ENCODE measurements at regions not wholly inside any gene's neighbourhood (a gene's known extent, or its start where the extent isn't known, plus 50 kb on each side); places are given as distances from the start of the nearest gene placed in this dataset.

GRCh38 chr11:131275580-131275979, 94.8 kb upstream of the NTM start (continued):
- TF ChIP-seq ZBTB21 (tag by site-specific recombination; IDR thresholded peaks at IDR 0.05) (no peak), ZBTB8A (tag by site-specific recombination; IDR thresholded peaks at IDR 0.05) (no peak), AEBP2 (tag by site-specific recombination; IDR thresholded peaks at IDR 0.05; ENCODE audit: borderline replicate concordance) (no peak)

- Histone ChIP-seq H3K4me1 (ENCODE audit: control insufficient read depth, insufficient read depth, low read length) (no peaks in the 10 kb centered on the region), H3K4me3 (ENCODE audit: low read depth, low read length) (no peak overlapping the region), H3K27ac (ENCODE audit: extremely low read depth, low read depth, low read length) (no peak overlapping the region), H3K9me3 (ENCODE audit: control insufficient read depth, insufficient read depth, low read depth, low read length) (no peaks in the 10 kb centered on the region), H3K36me3 (ENCODE audit: control insufficient read depth in 2 of 2, insufficient read depth in 1 of 2, low read length in 2 of 2) (no peaks in the 10 kb centered on the region)
- TF ChIP-seq ZNF660 (tag by site-specific recombination; IDR thresholded peaks at IDR 0.05) (no peak), ZNF175 (tag by site-specific recombination; IDR thresholded peaks at IDR 0.05) (no peak), ZIC2 (tag by site-specific recombination; IDR thresholded peaks at IDR 0.05) (no peak)
- ChIA-PET CTCF (interaction anchor here (0.7 kb wide), 1 partner anchor 31 kb away, joined by 3 read pairs; no protein-coding TSS in a partner anchor), POLR2A (no interaction called here)
Measured at GRCh38 chr11:131278472-131278871, 91.9 kb upstream of the NTM start.

- Histone ChIP-seq H3K27ac (ENCODE audit: extremely low read depth, low read depth, low read length) (no peak overlapping the region), H3K36me3 (ENCODE audit: control insufficient read depth in 2 of 2, insufficient read depth in 1 of 2, low read length in 2 of 2) (no peaks in the 10 kb centered on the region), H3K9me3 (ENCODE audit: control insufficient read depth, insufficient read depth, low read depth, low read length) (no peaks in the 10 kb centered on the region), H3K4me1 (ENCODE audit: control insufficient read depth, insufficient read depth, low read length) (no peaks in the 10 kb centered on the region), H3K4me3 (ENCODE audit: low read depth, low read length) (no peak overlapping the region)
- ChIA-PET CTCF (no interaction called here), POLR2A (no interaction called here)
- TF ChIP-seq ZFP3 (tag by site-specific recombination; IDR thresholded peaks at IDR 0.05; ENCODE audit: low read depth) (no peak), ZNF394 (tag by site-specific recombination; IDR thresholded peaks at IDR 0.05; ENCODE audit: borderline replicate concordance) (no peak), ZNF157 (tag by site-specific recombination; IDR thresholded peaks at IDR 0.05) (no peak), ATF2 (tag by site-specific recombination; IDR thresholded peaks at IDR 0.05; ENCODE audit: low read depth) (no peak), ZNF184 (tag by site-specific recombination; IDR thresholded peaks at IDR 0.05) (no peak), ZNF140 (tag by site-specific recombination; IDR thresholded peaks at IDR 0.05) (no peak), ZNF202 (tag by site-specific recombination; IDR thresholded peaks at IDR 0.05; ENCODE audit: borderline replicate concordance) (no peak), ZBTB7A (tag by site-specific recombination; IDR thresholded peaks at IDR 0.05; ENCODE audit: low read depth) (no peak), ZNF707 (tag by site-specific recombination; IDR thresholded peaks at IDR 0.05) (no peak), MZF1 (tag by site-specific recombination; IDR thresholded peaks at IDR 0.05; ENCODE audit: borderline replicate concordance) (no peak), SP3 (tag by site-specific recombination; IDR thresholded peaks at IDR 0.05) (no peak), ZNF624 (tag by site-specific recombination; IDR thresholded peaks at IDR 0.05) (no peak), ZBTB44 (tag by site-specific recombination; IDR thresholded peaks at IDR 0.05) (no peak), ZNF791 (tag by site-specific recombination; IDR thresholded peaks at IDR 0.05) (no peak), ZFP41 (tag by site-specific recombination; IDR thresholded peaks at IDR 0.05; ENCODE audit: borderline replicate concordance) (no peak), ZNF792 (tag by site-specific recombination; IDR thresholded peaks at IDR 0.05) (no peak)
Measured at GRCh38 chr11:131279654-131280384, 90.6 kb upstream of the NTM start.

All from HEK293 (cell line).